Gastroesophageal sphincter (tissue), 4 donors: ENCODE measurements at regions not wholly inside any gene's neighbourhood (a gene's known extent, or its start where the extent isn't known, plus 50 kb on each side); places are given as distances from the start of the nearest gene placed in this dataset.

ENCODE experiments used
- ATAC-seq: fragments of 150-250 bp; one replicate; pipeline ENCODE4 v1.9.1; 2016; ENCODE audit warnings: mild to moderate bottlenecking, moderate library complexity
- H3K27ac ChIP-seq, 4 donors: fragments of 200-600 bp; sonication (generic) in 3 of 4; 1 replicate in 3 of 4; 2 replicates in 1 of 4; pipeline ENCODE4 v1.5.1; 2016 to 2019
- H3K27me3 ChIP-seq: fragments of 200-600 bp; sonication (generic); one replicate; pipeline ENCODE4 v1.5.1; 2019
- H3K36me3 ChIP-seq, 2 donors: fragments of 200-600 bp; sonication (generic); one replicate each; pipeline ENCODE4 v1.5.1; 2019; ENCODE audit warnings: control low read depth in 1 of 2
- H3K4me1 ChIP-seq, 3 donors: fragments of 200-600 bp; sonication (generic); 1 replicate in 2 of 3; 2 replicates in 1 of 3; pipeline ENCODE4 v1.5.1; 2016 to 2019; ENCODE audit warnings: control low read depth in 2 of 3
- H3K4me3 ChIP-seq, 2 donors: fragments of 200-600 bp; sonication (generic); one replicate each; pipeline ENCODE4 v1.5.1; 2019; ENCODE audit warnings: mild to moderate bottlenecking in 1 of 2, moderate library complexity in 1 of 2
- H3K9me3 ChIP-seq, 3 donors: fragments of 200-600 bp; sonication (generic); one replicate each; pipeline ENCODE4 v1.5.1; 2017 to 2019; ENCODE audit warnings: control low read depth in 2 of 3
- EP300 ChIP-seq: sonication (generic); formaldehyde crosslinking; IDR thresholded peaks from one replicate; pipeline ENCODE4 v1.6.1; 2017; ENCODE audit warnings: antibody characterized with exemption, mild to moderate bottlenecking
- POLR2A ChIP-seq, 2 donors: fragments of 450-650 bp; IDR thresholded peaks; one replicate each; pipeline ENCODE4 v1.6.1; 2017; ENCODE audit warnings: antibody characterized with exemption in 2 of 2, mild to moderate bottlenecking in 2 of 2, moderate library complexity in 1 of 2
- POLR2AphosphoS5 ChIP-seq: sonication (generic); formaldehyde crosslinking; IDR thresholded peaks from one replicate; pipeline ENCODE4 v1.6.1; 2017; ENCODE audit warnings: antibody characterized with exemption
- WGBS, 2 donors: methylation state at CpG; one replicate each; pipeline ENCODE4 v1.1.5; 2018; ENCODE audit warnings: low coverage in 1 of 2; 5-methylcytosine and 5-hydroxymethylcytosine counted together
- TF ChIP-seq, protein P1 (sequence below), 4 experiments: fragments of 200-600 bp in 2 of 4; fragments of 450-650 bp in 2 of 4; sonication (generic) in 1 of 4; IDR thresholded peaks; one replicate each; pipeline ENCODE4 v1.5.1; 2017 to 2019; ENCODE audit warnings: antibody characterized with exemption in 4 of 4, mild to moderate bottlenecking in 2 of 4, moderate library complexity in 2 of 4

GRCh38 chr1:114032271-114033215 is 53.3 kb downstream of the OLFML3 start:
- Histone ChIP-seq H3K27me3 (no peaks in the 10 kb centered on the region), H3K36me3 (no peaks in the 10 kb centered on the region), H3K4me1 (no peaks in the 10 kb centered on the region), H3K4me3 (no peak overlapping the region), H3K9me3 (no peaks in the 10 kb centered on the region), H3K27ac (no peak overlapping the region)
- ATAC-seq, result no peak
- TF ChIP-seq, protein P1, sequence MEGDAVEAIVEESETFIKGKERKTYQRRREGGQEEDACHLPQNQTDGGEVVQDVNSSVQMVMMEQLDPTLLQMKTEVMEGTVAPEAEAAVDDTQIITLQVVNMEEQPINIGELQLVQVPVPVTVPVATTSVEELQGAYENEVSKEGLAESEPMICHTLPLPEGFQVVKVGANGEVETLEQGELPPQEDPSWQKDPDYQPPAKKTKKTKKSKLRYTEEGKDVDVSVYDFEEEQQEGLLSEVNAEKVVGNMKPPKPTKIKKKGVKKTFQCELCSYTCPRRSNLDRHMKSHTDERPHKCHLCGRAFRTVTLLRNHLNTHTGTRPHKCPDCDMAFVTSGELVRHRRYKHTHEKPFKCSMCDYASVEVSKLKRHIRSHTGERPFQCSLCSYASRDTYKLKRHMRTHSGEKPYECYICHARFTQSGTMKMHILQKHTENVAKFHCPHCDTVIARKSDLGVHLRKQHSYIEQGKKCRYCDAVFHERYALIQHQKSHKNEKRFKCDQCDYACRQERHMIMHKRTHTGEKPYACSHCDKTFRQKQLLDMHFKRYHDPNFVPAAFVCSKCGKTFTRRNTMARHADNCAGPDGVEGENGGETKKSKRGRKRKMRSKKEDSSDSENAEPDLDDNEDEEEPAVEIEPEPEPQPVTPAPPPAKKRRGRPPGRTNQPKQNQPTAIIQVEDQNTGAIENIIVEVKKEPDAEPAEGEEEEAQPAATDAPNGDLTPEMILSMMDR (IDR thresholded peaks at IDR 0.05), result no peak
- TF ChIP-seq POLR2AphosphoS5 (no peak), POLR2A (IDR thresholded peaks at IDR 0.05) (no peak), EP300 (no peak)
- WGBS, 2 donors, result 40 to 53% methylated on average over 2 to 7 of the region's 7 CpGs

GRCh38 chr1:114033216-114033706 is 54.0 kb downstream of the OLFML3 start:
- Histone ChIP-seq H3K4me1 (no peaks in the 10 kb centered on the region), H3K27ac (no peak overlapping the region), H3K4me3 (no peak overlapping the region), H3K36me3 (no peaks in the 10 kb centered on the region), H3K27me3 (no peaks in the 10 kb centered on the region), H3K9me3 (no peaks in the 10 kb centered on the region)
- ATAC-seq, result no peak
- WGBS, 2 donors, result 11 to 39% methylated on average over 3 to 5 of the region's 5 CpGs
- TF ChIP-seq EP300, result no peak
- TF ChIP-seq POLR2AphosphoS5, result no peak
- TF ChIP-seq, protein P1 (IDR thresholded peaks at IDR 0.05), result peak in 3 of 4 experiments; percentile 7 to 40 (median 14)

GRCh38 chr1:114033961-114034360 is 54.7 kb downstream of the OLFML3 start:
- ATAC-seq, result no peak
- WGBS, 2 donors, result 33 to 66% methylated on average over 2 of the region's 2 CpGs
- Histone ChIP-seq H3K4me1 (no peaks in the 10 kb centered on the region), H3K36me3 (no peaks in the 10 kb centered on the region), H3K9me3 (no peaks in the 10 kb centered on the region), H3K27ac (no peak overlapping the region), H3K4me3 (no peak overlapping the region), H3K27me3 (no peaks in the 10 kb centered on the region)
- TF ChIP-seq, protein P1 (IDR thresholded peaks at IDR 0.05), result no peak
- TF ChIP-seq EP300, result no peak
- no peak for TF ChIP-seq POLR2A (IDR thresholded peaks at IDR 0.05)
- TF ChIP-seq POLR2AphosphoS5, result no peak

GRCh38 chr1:114034567-114035303 is 55.5 kb downstream of the OLFML3 start:
- Histone ChIP-seq H3K36me3 (no peaks in the 10 kb centered on the region), H3K27ac (no peak overlapping the region), H3K9me3 (no peaks in the 10 kb centered on the region), H3K27me3 (no peaks in the 10 kb centered on the region), H3K4me3 (no peak overlapping the region), H3K4me1 (no peaks in the 10 kb centered on the region)
- 74 to 85% methylated on average over 4 to 7 of the region's 8 CpGs for WGBS, 2 donors
- ATAC-seq, result no peak
- TF ChIP-seq POLR2A (IDR thresholded peaks at IDR 0.05) (no peak), POLR2AphosphoS5 (no peak)
- TF ChIP-seq, protein P1 (IDR thresholded peaks at IDR 0.05), result no peak
